Activated CD8-positive, alpha-beta memory T cell treated with anti-CD3 and anti-CD28 coated beads, Interleukin-2, amount 50 U/mL, for 24 hours (primary cell): ENCODE measurements at regions not wholly inside any gene's neighbourhood (a gene's known extent, or its start where the extent isn't known, plus 50 kb on each side); places are given as distances from the start of the nearest gene placed in this dataset.

ENCODE experiments used
- DNase-seq: peaks from one replicate; pipeline ENCODE4 v3.0.0-alpha.2; 2020; ENCODE audit errors: extremely low read depth

- no peak for DNase-seq
Observed at GRCh38 chr12:128190614-128191013, 76.4 kb upstream of the TMEM132C start.

GRCh38 chr12:128191380-128191779, 75.6 kb upstream of the TMEM132C start:
- no peak for DNase-seq

GRCh38 chr12:128204711-128205110, 62.3 kb upstream of the TMEM132C start:
- DNase-seq = no peak

- no peak for DNase-seq
Observed at GRCh38 chr12:128205145-128205544, 61.8 kb upstream of the TMEM132C start.

GRCh38 chr12:128205758-128206157, 61.2 kb upstream of the TMEM132C start:
- DNase-seq = no peak
